ENCODE measurements at regions not wholly inside any gene's neighbourhood (a gene's known extent, or its start where the extent isn't known, plus 50 kb on each side); places are given as distances from the start of the nearest gene placed in this dataset.

DNA sequence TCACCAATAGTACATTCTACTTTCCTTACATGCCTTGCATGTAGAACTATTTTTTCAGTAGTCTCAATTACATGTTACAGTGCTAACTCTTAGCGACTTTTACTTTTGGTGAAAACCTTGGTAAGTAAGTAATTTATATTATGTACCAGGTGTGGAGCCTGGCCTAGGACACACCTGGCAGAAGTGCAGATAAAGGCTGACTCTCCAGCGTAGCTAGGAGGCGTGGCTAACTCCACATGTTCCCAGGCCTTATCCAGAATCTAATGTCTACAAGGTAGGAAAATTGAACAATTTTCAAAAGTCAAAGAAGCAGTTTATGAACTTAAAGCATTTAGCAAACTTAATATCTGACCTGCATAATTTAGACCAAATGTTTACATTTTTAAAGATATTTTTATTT, 157.4 kb downstream of the DHRS2 start:
- TF ChIP-seq, protein P1, sequence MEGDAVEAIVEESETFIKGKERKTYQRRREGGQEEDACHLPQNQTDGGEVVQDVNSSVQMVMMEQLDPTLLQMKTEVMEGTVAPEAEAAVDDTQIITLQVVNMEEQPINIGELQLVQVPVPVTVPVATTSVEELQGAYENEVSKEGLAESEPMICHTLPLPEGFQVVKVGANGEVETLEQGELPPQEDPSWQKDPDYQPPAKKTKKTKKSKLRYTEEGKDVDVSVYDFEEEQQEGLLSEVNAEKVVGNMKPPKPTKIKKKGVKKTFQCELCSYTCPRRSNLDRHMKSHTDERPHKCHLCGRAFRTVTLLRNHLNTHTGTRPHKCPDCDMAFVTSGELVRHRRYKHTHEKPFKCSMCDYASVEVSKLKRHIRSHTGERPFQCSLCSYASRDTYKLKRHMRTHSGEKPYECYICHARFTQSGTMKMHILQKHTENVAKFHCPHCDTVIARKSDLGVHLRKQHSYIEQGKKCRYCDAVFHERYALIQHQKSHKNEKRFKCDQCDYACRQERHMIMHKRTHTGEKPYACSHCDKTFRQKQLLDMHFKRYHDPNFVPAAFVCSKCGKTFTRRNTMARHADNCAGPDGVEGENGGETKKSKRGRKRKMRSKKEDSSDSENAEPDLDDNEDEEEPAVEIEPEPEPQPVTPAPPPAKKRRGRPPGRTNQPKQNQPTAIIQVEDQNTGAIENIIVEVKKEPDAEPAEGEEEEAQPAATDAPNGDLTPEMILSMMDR (conservative IDR thresholded peaks at IDR 0.05; ENCODE audit: low read depth, low read length) = no peak
- H3K4me1 ChIP-seq (ENCODE audit: low read depth, poor library complexity, severe bottlenecking) = no peaks in the 10 kb centered on the region
- no peak overlapping the region for H3K9ac ChIP-seq
- H3K4me2 ChIP-seq = no peak overlapping the region
- no peak overlapping the region for H2AFZ ChIP-seq (ENCODE audit: low read depth)
- no peaks in the 10 kb centered on the region for H3K27me3 ChIP-seq (ENCODE audit: insufficient read depth, low read depth)
- no peaks in the 10 kb centered on the region for H3K36me3 ChIP-seq (ENCODE audit: insufficient read depth)
- no peaks in the 10 kb centered on the region for H4K20me1 ChIP-seq (ENCODE audit: insufficient read depth)
- no peak overlapping the region for H3K27ac ChIP-seq
- H3K79me2 ChIP-seq (ENCODE audit: insufficient read depth, low read depth) = no peaks in the 10 kb centered on the region
- no peak overlapping the region for H3K4me3 ChIP-seq (IDR thresholded peaks at IDR 0.05; ENCODE audit: insufficient read depth, low read depth, low read length)

DNA sequence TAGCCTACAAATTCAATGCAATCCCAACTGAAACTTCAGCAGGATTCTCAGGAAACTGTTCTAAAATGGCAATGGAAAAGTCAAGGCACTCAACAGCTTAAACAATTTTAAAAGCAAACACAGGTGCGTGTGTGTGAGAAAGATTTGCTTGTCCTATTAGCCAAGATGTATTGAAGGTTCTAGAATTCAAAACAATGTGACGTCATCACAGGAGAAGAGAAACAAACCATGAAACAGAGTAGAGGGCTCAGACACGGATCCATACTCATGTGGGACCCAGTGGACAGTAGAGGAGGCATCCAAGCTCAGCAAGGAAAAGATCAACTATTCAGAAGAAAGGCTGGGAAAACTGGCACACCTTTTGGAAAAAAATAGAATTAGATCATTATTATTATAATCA, 152.8 kb upstream of the DHRS4 start:
- Histone ChIP-seq H3K4me1 (ENCODE audit: low read depth, poor library complexity, severe bottlenecking) (no peaks in the 10 kb centered on the region), H3K9ac (no peak overlapping the region), H3K36me3 (ENCODE audit: insufficient read depth) (no peaks in the 10 kb centered on the region), H3K4me2 (no peak overlapping the region), H3K27ac (no peak overlapping the region), H4K20me1 (ENCODE audit: insufficient read depth) (no peaks in the 10 kb centered on the region), H3K27me3 (ENCODE audit: insufficient read depth, low read depth) (no peaks in the 10 kb centered on the region), H2AFZ (ENCODE audit: low read depth) (no peak overlapping the region), H3K4me3 (IDR thresholded peaks at IDR 0.05; ENCODE audit: insufficient read depth, low read depth, low read length) (no peak overlapping the region), H3K79me2 (ENCODE audit: insufficient read depth, low read depth) (no peaks in the 10 kb centered on the region)
- TF ChIP-seq, protein P1 (conservative IDR thresholded peaks at IDR 0.05; ENCODE audit: low read depth, low read length) = no peak

DNA sequence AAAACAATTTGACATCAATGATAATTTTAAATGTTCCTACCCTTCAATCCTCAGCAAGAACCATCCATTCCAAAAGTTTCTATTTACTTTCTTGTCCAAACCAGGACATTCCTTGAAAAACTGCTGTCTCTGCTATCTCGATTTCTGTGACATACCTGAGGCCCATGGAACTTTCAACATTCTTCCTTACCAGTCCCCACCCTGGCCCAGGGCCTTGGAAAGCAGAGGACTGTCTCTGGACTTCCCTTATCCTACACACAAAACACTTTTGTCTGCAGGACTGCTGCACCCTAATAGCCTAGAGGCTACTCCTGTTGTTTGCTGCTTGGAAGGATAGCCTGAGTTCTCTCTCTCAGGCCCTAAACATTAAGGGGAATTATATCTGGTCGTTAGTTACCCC, 151.8 kb upstream of the DHRS4 start:
- no peak overlapping the region for H2AFZ ChIP-seq (ENCODE audit: low read depth)
- H3K4me3 ChIP-seq (IDR thresholded peaks at IDR 0.05; ENCODE audit: insufficient read depth, low read depth, low read length) = no peak overlapping the region
- no peaks in the 10 kb centered on the region for H3K36me3 ChIP-seq (ENCODE audit: insufficient read depth)
- no peak overlapping the region for H3K4me2 ChIP-seq
- TF ChIP-seq, protein P1 (conservative IDR thresholded peaks at IDR 0.05; ENCODE audit: low read depth, low read length) = no peak
- H3K9ac ChIP-seq = no peak overlapping the region
- no peaks in the 10 kb centered on the region for H3K27me3 ChIP-seq (ENCODE audit: insufficient read depth, low read depth)
- no peaks in the 10 kb centered on the region for H4K20me1 ChIP-seq (ENCODE audit: insufficient read depth)
- H3K4me1 ChIP-seq (ENCODE audit: low read depth, poor library complexity, severe bottlenecking) = no peaks in the 10 kb centered on the region
- no peaks in the 10 kb centered on the region for H3K79me2 ChIP-seq (ENCODE audit: insufficient read depth, low read depth)
- no peak overlapping the region for H3K27ac ChIP-seq

DNA sequence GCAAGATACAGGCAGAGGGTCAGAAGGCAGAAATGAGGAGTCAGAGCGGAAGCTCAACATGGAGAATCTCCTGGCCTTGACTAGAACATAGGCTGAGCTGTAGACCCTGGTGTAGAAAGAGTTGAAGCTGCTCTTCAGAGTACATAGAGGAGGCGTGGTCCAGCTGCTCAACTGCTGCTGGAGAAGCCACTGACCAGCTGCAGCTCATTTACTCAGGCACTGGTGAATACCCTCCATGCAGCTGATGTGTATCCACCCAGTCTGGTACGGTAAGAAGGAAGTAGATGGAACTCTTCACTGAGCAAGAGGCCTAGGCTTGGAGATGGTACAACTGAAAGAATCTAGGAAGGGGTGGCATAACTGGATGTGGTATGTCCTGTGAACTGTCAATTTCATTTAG, 148.8 kb upstream of the DHRS4 start:
- H3K36me3 ChIP-seq (ENCODE audit: insufficient read depth) = no peaks in the 10 kb centered on the region
- no peaks in the 10 kb centered on the region for H3K4me1 ChIP-seq (ENCODE audit: low read depth, poor library complexity, severe bottlenecking)
- H3K4me2 ChIP-seq = no peak overlapping the region
- no peak overlapping the region for H2AFZ ChIP-seq (ENCODE audit: low read depth)
- no peaks in the 10 kb centered on the region for H4K20me1 ChIP-seq (ENCODE audit: insufficient read depth)
- H3K27ac ChIP-seq = no peak overlapping the region
- H3K79me2 ChIP-seq (ENCODE audit: insufficient read depth, low read depth) = no peaks in the 10 kb centered on the region
- no peak overlapping the region for H3K9ac ChIP-seq
- TF ChIP-seq, protein P1 (conservative IDR thresholded peaks at IDR 0.05; ENCODE audit: low read depth, low read length) = no peak
- H3K27me3 ChIP-seq (ENCODE audit: insufficient read depth, low read depth) = no peaks in the 10 kb centered on the region
- H3K4me3 ChIP-seq (IDR thresholded peaks at IDR 0.05; ENCODE audit: insufficient read depth, low read depth, low read length) = no peak overlapping the region

DNA sequence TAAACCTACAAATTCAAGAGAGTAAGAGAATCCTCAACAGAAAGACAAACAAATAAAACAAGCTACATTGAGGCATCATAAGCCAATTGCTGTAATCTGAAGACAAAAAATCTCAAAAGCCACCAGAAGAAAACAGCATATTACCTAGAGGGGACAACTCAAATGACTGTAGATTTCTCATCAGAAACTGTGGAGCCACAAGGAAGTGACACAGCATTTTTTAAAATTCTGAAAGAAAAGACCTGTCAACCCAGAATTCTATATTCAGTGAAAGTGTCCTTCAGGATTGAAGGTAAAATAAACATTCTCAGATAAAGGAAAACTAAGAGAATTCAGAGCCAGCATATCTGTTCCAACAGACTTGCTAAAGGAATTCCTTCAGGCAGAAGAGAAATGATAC, 147.8 kb upstream of the DHRS4 start:
- Histone ChIP-seq H3K79me2 (ENCODE audit: insufficient read depth, low read depth) (no peaks in the 10 kb centered on the region), H3K27ac (no peak overlapping the region), H3K27me3 (ENCODE audit: insufficient read depth, low read depth) (no peaks in the 10 kb centered on the region), H3K4me1 (ENCODE audit: low read depth, poor library complexity, severe bottlenecking) (no peaks in the 10 kb centered on the region), H3K36me3 (ENCODE audit: insufficient read depth) (no peaks in the 10 kb centered on the region), H4K20me1 (ENCODE audit: insufficient read depth) (no peaks in the 10 kb centered on the region), H3K9ac (no peak overlapping the region), H3K4me3 (IDR thresholded peaks at IDR 0.05; ENCODE audit: insufficient read depth, low read depth, low read length) (no peak overlapping the region), H3K4me2 (no peak overlapping the region), H2AFZ (ENCODE audit: low read depth) (no peak overlapping the region)
- TF ChIP-seq, protein P1 (conservative IDR thresholded peaks at IDR 0.05; ENCODE audit: low read depth, low read length) = no peak

Data from KMS-11 (cell line).